ENCODE measurements at regions not wholly inside any gene's neighbourhood (a gene's known extent, or its start where the extent isn't known, plus 50 kb on each side); places are given as distances from the start of the nearest gene placed in this dataset.

GRCh38 chr10:4541292-4541691, 284.7 kb upstream of the AKR1E2 start:
- TF ChIP-seq CTCF (IDR thresholded peaks at IDR 0.05; ENCODE audit: extremely low read depth, missing control alignments) = no peak
- DNase-seq (ENCODE audit: low spot score) = no peak

- no peak for DNase-seq (ENCODE audit: low spot score)
- no peak for TF ChIP-seq CTCF (IDR thresholded peaks at IDR 0.05; ENCODE audit: extremely low read depth, missing control alignments)
Observed at GRCh38 chr10:4538016-4538415, 288.0 kb upstream of the AKR1E2 start.

GRCh38 chr10:4535521-4535920, 290.5 kb upstream of the AKR1E2 start:
- DNase-seq (ENCODE audit: low spot score) = no peak
- no peak for TF ChIP-seq CTCF (IDR thresholded peaks at IDR 0.05; ENCODE audit: extremely low read depth, missing control alignments)

GRCh38 chr10:4533621-4534020, 292.4 kb upstream of the AKR1E2 start:
- TF ChIP-seq CTCF (IDR thresholded peaks at IDR 0.05; ENCODE audit: extremely low read depth, missing control alignments) = no peak
- DNase-seq (ENCODE audit: low spot score) = no peak

- TF ChIP-seq CTCF (IDR thresholded peaks at IDR 0.05; ENCODE audit: extremely low read depth, missing control alignments) = no peak
- DNase-seq (ENCODE audit: low spot score) = no peak
Observed at GRCh38 chr10:4532976-4533375, 293.0 kb upstream of the AKR1E2 start.

GRCh38 chr10:4532467-4532866, 293.5 kb upstream of the AKR1E2 start:
- no peak for DNase-seq (ENCODE audit: low spot score)
- no peak for TF ChIP-seq CTCF (IDR thresholded peaks at IDR 0.05; ENCODE audit: extremely low read depth, missing control alignments)

- no peak for TF ChIP-seq CTCF (IDR thresholded peaks at IDR 0.05; ENCODE audit: extremely low read depth, missing control alignments)
- DNase-seq (ENCODE audit: low spot score) = no peak
Observed at GRCh38 chr10:4532011-4532410, 294.0 kb upstream of the AKR1E2 start.

Measured in GM20000 (cell line).